HG03460 (cell line): ENCODE measurements at regions not wholly inside any gene's neighbourhood (a gene's known extent, or its start where the extent isn't known, plus 50 kb on each side); places are given as distances from the start of the nearest gene placed in this dataset.

Experiments
- ATAC-seq: cut with Tn5 transposase; IDR thresholded peaks from one replicate; pipeline ENCODE4 v1.9.1; 2021; ENCODE audit not compliant: unreplicated experiment

GRCh38 chr6:7047966-7048365 is 59.8 kb upstream of the RREB1 start:
- ATAC-seq = no peak

DNA sequence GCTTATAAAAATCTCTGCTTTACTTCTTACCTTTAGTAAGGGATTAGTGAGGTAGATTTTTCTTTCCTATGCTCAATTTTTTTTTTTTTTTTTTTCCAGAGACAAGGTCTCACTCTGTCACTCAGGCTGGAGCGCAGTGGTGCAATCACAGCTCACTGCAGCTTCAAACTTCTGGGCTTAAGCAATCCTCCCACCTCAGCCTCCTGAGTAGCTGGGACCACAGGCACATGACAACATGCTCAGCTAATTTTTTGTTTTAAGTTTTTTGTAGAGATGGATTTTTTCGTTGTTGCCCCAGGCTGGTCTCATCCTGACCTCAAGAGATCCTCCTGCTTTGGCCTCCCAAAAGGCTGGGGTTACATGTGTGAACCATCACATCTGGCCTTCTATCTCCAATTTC is 58.9 kb upstream of the RREB1 start:
- ATAC-seq = no peak

DNA sequence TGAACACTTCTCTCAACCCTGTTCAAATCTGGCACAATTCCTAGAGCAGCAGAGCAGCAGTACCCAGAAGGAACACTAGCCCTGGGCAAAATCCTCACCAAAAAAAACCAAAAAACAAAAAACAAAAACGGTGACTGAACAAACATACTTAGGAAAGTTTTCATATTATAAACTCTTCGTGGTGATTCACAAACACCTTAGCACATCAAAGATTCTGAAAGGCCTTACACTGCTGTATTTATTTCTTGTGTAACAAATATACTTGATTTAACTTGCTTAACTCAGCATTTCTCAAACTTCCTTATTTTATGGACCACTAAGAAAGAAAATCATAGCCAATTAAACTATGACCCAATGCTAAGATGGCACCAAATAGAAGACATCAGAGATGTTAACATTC is 57.8 kb upstream of the RREB1 start:
- no peak for ATAC-seq

- peak; percentile 37 for ATAC-seq
These were observed 56.6 kb upstream of the RREB1 start for GRCh38 chr6:7050872-7051779.

GRCh38 chr6:7051780-7052442 is 55.9 kb upstream of the RREB1 start:
- ATAC-seq = peak; percentile 45

GRCh38 chr6:7052443-7053011 is 55.2 kb upstream of the RREB1 start:
- no peak for ATAC-seq

DNA sequence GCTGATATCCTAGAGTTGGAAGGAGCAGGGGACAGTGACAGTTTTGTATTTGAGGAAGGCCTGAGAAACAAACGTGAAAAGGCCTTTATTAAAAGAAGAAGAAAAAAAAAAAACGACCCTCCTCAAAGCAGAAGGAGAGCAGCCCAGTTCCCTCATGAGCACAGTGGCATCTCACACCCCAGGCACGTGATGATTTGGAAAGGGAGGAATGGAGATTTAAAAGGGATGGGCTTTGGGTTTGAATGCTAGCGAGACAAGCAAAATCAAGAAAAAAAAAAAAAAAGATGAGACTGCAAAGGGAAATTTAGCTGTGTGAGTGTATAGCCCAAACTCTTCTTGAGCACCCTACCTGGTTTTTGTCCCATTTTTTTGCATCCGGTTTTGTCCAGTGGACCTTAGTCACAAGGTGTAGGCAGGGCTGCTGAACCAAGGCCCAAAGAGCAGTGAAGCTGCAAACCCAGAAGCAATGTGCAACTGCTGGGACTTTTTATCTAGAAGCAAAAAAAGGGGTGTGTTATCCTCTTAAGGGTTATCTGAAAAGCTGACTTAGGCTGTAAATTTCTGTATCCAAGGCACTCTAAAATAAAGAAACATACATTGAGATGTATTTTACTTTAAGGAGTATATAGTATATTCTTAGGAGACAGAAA is 54.5 kb upstream of the RREB1 start:
- no peak for ATAC-seq
